ENCODE measurements at regions not wholly inside any gene's neighbourhood (a gene's known extent, or its start where the extent isn't known, plus 50 kb on each side); places are given as distances from the start of the nearest gene placed in this dataset.

DNA sequence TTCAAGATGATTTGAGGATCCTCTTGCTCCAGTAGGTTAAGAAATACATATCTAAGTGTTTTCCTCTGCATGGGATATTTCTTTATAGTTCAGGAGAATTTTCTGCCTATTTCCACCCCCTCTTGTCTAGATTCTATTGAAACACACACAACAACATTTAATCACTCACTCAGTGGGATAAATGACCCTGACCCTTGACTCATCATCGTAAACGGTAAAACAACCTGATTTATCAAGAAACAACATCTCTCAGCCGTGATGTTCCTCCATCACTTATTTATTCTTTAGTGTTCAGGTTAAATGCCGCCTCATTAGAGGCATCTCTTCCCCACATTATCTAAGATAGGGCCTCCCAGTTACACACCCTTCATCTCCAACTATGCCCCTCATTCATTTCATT is 208.7 kb upstream of the FMN2 start:
- no peak for DNase-seq (ENCODE audit: low spot score)
- TF ChIP-seq, protein P1, sequence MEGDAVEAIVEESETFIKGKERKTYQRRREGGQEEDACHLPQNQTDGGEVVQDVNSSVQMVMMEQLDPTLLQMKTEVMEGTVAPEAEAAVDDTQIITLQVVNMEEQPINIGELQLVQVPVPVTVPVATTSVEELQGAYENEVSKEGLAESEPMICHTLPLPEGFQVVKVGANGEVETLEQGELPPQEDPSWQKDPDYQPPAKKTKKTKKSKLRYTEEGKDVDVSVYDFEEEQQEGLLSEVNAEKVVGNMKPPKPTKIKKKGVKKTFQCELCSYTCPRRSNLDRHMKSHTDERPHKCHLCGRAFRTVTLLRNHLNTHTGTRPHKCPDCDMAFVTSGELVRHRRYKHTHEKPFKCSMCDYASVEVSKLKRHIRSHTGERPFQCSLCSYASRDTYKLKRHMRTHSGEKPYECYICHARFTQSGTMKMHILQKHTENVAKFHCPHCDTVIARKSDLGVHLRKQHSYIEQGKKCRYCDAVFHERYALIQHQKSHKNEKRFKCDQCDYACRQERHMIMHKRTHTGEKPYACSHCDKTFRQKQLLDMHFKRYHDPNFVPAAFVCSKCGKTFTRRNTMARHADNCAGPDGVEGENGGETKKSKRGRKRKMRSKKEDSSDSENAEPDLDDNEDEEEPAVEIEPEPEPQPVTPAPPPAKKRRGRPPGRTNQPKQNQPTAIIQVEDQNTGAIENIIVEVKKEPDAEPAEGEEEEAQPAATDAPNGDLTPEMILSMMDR (IDR thresholded peaks at IDR 0.05; ENCODE audit: borderline replicate concordance, control extremely low read depth, extremely low read depth, insufficient read depth, missing control alignments) = no peak
- in situ Hi-C loops (cut with MboI; ENCODE audit: low sequenced_read_pairs, unreplicated experiment) = loop anchor here (25.0 kb wide), 1 partner anchor 471 kb away; no protein-coding TSS in a partner anchor

DNA sequence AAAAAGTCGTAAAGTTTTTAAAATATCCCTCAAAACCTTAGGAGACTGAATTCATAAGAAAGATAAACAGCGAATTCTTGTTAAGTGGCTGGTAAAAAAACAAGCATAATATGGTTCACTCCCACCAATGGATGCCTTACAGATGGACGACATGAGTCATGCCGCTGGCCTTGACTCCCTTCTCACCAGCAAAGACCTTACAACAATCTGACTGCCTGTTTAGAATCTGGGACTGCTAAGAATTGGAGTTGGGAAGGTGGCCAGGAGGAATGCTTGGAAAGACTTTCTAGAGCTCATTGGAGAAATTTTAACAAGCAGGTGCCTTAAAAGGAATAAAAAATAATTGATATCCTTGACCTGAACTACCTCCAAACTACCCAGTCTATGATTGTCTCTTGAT is 206.9 kb upstream of the FMN2 start:
- DNase-seq (ENCODE audit: low spot score) = no peak
- in situ Hi-C loops (cut with MboI; ENCODE audit: low sequenced_read_pairs, unreplicated experiment) = loop anchor here (25.0 kb wide), 1 partner anchor 472 kb away; no protein-coding TSS in a partner anchor
- TF ChIP-seq, protein P1 (IDR thresholded peaks at IDR 0.05; ENCODE audit: borderline replicate concordance, control extremely low read depth, extremely low read depth, insufficient read depth, missing control alignments) = no peak

DNA sequence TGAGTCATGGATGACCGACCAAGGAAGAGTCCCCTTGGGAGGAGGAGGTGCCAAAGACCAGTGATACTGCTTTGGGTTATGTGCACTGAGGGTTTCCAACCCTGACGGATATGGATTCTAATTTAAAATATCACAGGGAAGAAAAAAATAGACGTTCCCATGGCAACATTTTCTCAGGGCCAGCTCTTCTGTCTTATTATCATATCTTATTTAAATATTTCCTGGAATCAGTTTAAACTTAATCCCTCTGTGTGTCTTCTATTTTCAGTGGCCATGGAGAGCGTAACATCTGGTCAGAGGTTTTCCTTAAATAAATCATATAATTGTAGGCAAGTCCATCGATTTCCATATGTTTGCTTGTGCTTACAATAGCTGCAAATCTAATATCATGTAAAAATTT is 205.4 kb upstream of the FMN2 start:
- in situ Hi-C loops (cut with MboI; ENCODE audit: low sequenced_read_pairs, unreplicated experiment) = loop anchor here (25.0 kb wide), 1 partner anchor 474 kb away; no protein-coding TSS in a partner anchor
- TF ChIP-seq, protein P1 (IDR thresholded peaks at IDR 0.05; ENCODE audit: borderline replicate concordance, control extremely low read depth, extremely low read depth, insufficient read depth, missing control alignments) = no peak
- DNase-seq (ENCODE audit: low spot score) = no peak

DNA sequence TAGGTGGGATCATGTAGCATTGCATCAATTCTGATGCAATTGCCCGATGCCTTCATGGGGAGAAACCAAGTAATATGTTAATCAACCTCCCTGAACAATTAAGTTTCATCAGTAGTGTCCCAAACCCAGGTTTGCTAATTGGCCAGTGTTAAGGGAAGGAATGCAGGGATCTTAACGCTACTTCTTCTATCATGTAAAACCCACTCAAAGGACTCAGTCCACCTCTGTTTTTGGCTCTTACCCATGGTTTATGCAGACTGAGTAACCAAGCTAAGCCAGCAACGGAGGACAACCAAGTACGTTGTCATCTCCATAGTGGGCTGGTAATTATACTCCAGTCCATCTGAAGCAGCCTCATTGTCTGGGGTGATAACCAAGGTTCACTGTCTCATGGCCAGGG is 203.0 kb upstream of the FMN2 start:
- no peak for DNase-seq (ENCODE audit: low spot score)
- in situ Hi-C loops (cut with MboI; ENCODE audit: low sequenced_read_pairs, unreplicated experiment) = loop anchor here (25.0 kb wide), 1 partner anchor 476 kb away; no protein-coding TSS in a partner anchor
- TF ChIP-seq, protein P1 (IDR thresholded peaks at IDR 0.05; ENCODE audit: borderline replicate concordance, control extremely low read depth, extremely low read depth, insufficient read depth, missing control alignments) = no peak

GRCh38 chr1:239891621-239892358 is 199.9 kb upstream of the FMN2 start:
- no peak for DNase-seq (ENCODE audit: low spot score)
- in situ Hi-C loops (cut with MboI; ENCODE audit: low sequenced_read_pairs, unreplicated experiment) = loop anchor here (25.0 kb wide), 1 partner anchor 479 kb away; no protein-coding TSS in a partner anchor
- TF ChIP-seq, protein P1 (IDR thresholded peaks at IDR 0.05; ENCODE audit: borderline replicate concordance, control extremely low read depth, extremely low read depth, insufficient read depth, missing control alignments) = no peak

DNA sequence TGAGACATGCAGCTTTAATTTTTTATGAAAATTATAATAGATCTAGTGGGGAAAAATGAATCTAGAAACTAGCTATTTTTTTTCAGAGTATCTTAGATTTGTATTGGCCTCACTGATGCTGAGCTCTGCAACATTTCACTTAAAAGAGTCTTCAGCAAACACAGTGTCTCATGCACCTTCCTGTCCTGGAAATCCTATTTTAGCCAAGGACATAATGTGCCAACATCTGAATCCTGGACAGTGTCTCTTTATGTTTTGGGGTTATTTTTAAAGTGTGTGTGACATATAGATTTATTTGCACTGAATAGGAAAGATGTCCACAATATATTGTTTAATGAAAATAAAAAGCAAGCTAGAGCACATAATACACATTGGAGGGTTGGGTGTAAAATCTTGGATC is 199.1 kb upstream of the FMN2 start:
- TF ChIP-seq, protein P1 (IDR thresholded peaks at IDR 0.05; ENCODE audit: borderline replicate concordance, control extremely low read depth, extremely low read depth, insufficient read depth, missing control alignments) = no peak
- in situ Hi-C loops (cut with MboI; ENCODE audit: low sequenced_read_pairs, unreplicated experiment) = loop anchor here (25.0 kb wide), 1 partner anchor 480 kb away; no protein-coding TSS in a partner anchor
- no peak for DNase-seq (ENCODE audit: low spot score)
